Fibroblast of skin of back (primary cell): ENCODE measurements at regions not wholly inside any gene's neighbourhood (a gene's known extent, or its start where the extent isn't known, plus 50 kb on each side); places are given as distances from the start of the nearest gene placed in this dataset.
"Not testable (repeated sequence)": the region's sequence is repeated elsewhere in the genome, so short reads cannot be mapped to it uniquely, and the experiment has no call there.

Experiments used
- DNase-seq: peaks from one replicate; pipeline ENCODE4 v3.0.0-alpha.2; 2013

DNA sequence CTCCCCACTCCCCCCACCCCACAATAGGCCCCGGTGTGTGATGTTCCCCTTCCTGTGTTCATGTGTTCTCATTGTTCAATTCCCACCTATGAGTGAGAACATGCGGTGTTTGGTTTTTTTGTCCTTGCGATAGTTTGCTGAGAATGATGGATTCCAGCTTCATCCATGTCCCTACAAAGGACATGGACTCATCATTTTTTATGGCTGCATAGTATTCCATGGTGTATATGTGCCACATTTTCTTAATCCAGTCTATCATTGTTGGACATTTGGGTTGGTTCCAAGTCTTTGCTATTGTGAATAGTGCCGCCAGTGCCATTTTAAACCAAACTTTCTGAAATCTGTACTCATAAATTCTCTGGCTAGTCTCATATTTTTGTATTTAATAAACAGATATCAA is 85.3 kb upstream of the MAGI3 start:
- not testable (repeated sequence) for DNase-seq

DNA sequence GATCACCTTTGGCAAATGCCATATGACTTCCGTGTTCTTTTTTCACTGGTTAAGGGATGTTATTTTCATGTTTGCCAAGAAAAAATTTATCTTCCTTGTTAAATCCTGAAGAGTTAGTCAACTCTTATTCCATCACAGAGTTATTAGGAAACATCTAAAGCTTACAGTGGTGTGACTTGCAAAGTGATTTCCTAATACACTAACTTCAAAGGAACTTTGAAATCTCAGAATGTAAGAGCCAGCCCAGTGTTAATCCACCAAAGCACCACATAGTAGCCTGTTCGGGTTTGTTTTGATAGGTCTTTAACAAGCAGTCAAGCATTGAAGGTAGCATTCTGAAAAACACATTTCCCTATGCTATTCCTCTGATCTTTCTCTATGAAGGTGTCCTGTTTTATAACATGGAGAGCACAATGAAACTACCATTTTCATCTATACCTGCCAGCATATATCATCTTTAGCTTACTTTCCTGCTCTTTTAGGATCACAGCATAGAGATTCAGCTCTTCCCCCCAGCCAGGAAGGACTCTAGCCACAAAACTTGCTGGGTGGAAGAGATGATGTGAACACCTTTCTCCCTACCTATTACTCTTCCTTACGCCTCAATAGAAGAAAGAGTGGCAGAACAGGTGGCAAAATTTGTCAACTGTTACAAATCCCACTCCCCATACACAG is 82.4 kb upstream of the MAGI3 start:
- no peak for DNase-seq

DNA sequence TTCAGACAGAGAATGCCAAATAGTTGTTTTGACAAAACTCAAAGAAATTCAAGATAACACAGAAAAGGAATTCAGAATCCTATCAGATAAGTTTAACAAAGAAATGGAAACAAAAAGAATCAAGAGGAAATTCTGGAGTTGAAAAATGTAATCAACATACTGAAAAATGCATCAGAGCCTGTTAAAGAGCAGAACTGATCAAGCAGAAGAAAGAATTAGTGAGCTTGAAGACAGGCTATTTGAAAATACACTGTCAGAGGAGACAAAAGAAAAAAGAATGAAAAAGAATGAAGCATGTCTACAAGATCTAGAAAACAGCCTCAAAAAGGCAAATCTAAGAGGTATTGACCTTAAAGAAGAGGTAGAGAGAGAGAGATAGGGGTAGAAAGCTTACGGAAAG is 77.7 kb upstream of the MAGI3 start:
- not testable (repeated sequence) for DNase-seq

DNA sequence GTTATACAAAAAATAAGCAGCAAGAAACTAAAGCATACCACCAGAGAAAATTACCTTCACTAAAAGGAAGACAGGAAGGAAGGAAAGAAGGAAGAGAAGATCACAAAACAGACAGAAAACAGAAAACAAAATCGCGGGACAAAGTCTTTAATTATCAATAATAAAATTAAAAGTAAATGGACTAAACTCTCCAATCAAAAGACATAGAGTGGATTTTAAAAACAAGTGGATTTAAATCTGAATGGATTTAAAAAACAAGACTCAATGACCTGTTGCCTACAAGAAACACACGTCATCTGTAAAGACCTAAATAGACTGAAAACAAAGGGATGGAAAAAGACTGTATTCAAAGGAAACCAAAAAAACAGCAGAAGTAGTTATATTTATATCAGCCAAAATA is 75.7 kb upstream of the MAGI3 start:
- no peak for DNase-seq

DNA sequence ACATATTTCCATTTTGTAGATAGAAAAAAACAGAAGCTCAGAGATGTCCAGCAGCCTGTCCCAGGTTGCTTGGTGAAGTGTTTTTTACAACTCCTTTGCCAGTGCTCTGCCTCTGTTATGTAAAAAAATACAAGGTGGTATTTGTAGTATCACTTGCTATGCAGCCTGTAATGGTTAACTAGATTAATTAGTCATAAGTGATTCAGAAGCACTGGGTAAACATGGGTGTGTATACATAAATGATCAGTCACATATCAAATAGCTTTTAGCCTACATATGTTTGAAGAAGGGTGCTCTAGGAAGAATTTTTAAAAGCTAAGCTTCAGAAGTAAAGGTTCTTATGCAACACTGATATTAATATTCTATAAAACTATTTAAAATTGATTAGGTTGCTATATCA is 70.0 kb upstream of the MAGI3 start:
- no peak for DNase-seq

DNA sequence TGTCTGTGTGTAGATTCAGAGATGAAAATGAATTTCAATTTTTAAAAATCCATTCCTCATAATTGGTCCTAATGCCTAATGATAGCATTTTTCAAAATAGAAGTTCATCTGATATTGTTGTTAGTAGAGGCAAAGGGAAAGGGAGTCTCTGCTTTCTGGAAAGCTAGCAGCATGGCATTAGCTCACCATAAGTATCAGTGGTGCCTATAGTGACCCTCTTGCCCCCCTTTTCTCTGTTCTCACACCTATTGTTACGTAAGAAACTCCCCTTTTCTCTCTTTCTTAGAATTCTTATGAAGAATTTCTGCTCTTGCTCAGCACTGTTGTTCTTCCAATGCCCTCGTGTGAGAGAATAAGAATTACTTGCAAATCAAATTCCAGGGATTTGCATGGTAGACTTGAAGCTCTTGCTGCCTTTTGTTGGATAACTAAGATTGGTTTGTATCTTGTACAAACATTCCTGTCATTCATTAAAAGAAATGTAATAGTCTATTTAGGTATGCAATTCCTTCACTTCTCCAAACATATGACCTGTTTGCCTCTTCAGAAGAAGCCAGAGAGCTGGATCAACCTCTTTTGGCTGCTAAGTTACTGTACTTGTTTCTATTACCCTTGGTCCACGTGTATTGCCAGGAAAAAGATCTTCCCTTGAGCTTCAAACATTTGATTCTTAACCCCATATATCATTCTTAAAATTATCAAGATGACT is 69.2 kb upstream of the MAGI3 start:
- DNase-seq = peak; percentile 1

DNA sequence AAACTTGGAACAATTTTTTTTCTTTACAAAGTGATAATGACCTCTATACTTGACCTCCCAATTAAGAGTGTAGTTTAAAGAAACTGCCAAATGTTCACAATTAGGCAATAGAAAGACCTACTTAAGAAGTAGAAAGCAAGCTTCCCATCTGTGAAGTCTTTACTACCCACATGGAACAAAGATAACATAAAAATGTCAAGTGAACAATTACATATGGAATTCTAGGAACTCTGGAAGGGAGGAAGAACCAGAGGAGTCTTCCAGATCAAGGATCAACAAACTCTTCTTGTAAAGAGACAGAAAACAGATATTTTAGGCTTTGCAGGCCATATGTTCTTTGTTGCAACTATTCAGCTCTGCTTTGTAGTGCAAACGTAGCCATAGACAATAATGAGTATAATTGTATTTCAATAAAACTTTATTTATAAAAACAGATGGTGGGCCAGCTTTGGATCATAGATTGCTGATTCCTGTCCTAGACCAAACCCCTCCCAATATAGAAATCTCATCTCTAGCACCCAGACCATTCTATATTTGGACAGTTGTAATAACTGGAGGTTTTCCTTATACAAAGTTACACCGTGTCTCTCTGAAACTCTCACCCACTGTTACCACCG is 68.4 kb upstream of the MAGI3 start:
- DNase-seq = no peak

DNA sequence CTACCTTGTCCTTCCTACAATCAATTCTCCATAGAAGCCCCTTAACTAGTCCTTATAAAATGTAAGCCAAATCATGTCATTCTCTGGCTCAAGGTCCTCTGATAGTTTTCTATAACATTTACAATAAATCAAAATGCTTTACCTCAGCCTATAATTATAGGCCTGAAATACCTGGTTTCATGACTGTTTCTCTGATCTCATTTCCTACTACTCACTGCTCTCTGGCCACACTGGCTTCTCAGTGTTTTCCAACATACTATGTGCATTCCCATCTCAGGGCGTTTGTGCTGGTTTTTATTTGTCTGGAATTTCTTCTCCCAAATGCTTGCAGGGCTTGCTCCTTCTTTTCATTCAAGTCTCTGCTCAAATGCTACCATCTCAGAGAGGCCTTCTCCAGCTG is 67.9 kb upstream of the MAGI3 start:
- no peak for DNase-seq

DNA sequence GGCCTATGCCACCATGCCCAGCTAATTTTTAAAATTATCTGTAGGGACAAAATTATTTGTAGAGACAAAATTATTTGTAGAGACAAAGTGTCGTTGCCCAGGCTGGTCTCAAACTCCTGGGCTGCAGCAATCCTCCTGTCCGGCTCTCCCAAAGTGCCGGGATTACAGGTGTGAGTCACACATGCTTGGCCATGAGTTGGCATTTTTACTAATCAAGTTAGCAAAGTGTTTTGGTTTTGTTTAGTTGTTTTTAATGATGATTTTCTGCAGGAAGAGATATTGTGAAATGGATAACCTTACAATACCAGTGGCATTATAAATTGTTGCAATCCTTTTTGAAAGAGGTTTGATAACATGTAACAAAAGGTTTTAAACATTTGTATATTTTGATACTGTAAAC is 65.3 kb upstream of the MAGI3 start:
- no peak for DNase-seq

DNA sequence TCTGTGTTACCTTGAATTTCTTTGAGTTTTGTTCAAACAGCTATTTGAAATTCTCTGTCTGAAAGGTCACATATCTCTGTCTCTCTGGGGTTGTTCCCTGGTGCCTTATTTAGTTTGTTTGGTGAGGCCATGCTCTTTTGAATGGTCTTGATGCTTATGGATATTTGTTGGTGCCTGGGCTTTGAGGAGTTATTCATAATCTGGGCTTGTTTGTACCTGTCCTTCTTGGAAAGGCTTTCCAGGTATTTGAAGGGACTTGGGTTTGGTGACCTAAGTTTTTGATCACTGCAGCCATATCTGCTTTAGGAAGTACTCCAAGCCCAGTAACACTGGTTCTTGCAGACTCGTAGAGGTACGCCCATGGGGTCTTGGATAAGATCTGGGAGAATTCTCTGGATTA is 63.3 kb upstream of the MAGI3 start:
- DNase-seq = no peak

DNA sequence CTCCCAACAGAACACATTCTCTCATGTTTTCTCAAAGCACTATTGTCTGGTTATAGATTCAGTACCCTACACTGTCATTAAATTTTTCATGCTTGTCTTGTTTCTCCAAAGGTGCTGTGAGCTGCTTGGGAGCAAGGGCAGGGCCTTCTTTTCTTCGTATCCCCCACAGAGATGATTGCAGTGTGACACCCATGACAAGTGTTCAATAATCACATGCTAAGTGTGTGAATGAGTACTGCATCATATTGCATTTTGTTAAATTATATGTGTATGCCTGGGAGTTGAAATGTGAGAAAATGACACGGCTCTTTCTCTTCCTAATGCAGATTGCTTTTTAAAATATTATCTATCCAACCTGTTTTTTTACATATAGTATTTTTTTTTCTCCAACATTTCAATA is 57.3 kb upstream of the MAGI3 start:
- DNase-seq = no peak

DNA sequence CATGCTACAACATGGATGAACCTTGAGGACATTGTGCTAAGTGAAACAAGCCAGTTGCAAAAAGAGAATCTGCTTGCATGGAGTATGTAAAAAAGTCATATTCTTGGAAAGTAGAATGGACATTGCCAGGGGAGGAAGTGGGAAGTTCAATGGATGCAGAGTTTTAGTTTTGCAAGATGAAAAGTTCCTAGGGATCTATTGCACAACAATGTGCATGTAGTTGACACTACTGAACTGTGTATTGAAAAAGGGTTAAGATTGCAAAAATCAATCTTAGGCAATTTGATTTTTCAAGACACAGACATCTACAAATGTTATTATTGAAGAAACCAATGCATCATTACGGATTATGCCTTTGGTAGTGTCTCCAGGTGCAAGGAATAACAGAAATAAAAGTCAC is 50.3 kb upstream of the MAGI3 start:
- DNase-seq = no peak
